ENCODE measurements at regions not wholly inside any gene's neighbourhood (a gene's known extent, or its start where the extent isn't known, plus 50 kb on each side); places are given as distances from the start of the nearest gene placed in this dataset.

- no peak for DNase-seq
These were observed 485.6 kb downstream of the FLRT2 start for GRCh38 chr14:86015511-86015910.

- no peak for DNase-seq
These were observed 483.7 kb downstream of the FLRT2 start for GRCh38 chr14:86013641-86014040.

GRCh38 chr14:86012461-86012860 lies 482.5 kb downstream of the FLRT2 start:
- DNase-seq: no peak

- DNase-seq: no peak
These were observed 474.1 kb downstream of the FLRT2 start for GRCh38 chr14:86003998-86004397.

GRCh38 chr14:85996551-85996950 lies 466.6 kb downstream of the FLRT2 start:
- DNase-seq: no peak

- no peak for DNase-seq
These were observed 461.2 kb downstream of the FLRT2 start for GRCh38 chr14:85991156-85991555.

- DNase-seq: no peak
These were observed 458.0 kb downstream of the FLRT2 start for GRCh38 chr14:85987907-85988306.

GRCh38 chr14:85987292-85987691 lies 457.3 kb downstream of the FLRT2 start:
- DNase-seq: no peak

- DNase-seq: peak; percentile 27
These were observed 448.8 kb downstream of the FLRT2 start for GRCh38 chr14:85978582-85979250.

GRCh38 chr14:85974602-85975001 lies 444.7 kb downstream of the FLRT2 start:
- no peak for DNase-seq

- DNase-seq: no peak
These were observed 433.5 kb downstream of the FLRT2 start for GRCh38 chr14:85963486-85963885.

GRCh38 chr14:85960756-85961155 lies 430.8 kb downstream of the FLRT2 start:
- peak; percentile 70 for DNase-seq

- no peak for DNase-seq
These were observed 429.1 kb downstream of the FLRT2 start for GRCh38 chr14:85959063-85959462.

GRCh38 chr14:85958069-85958468 lies 428.1 kb downstream of the FLRT2 start:
- no peak for DNase-seq

GRCh38 chr14:85953265-85953664 lies 423.3 kb downstream of the FLRT2 start:
- DNase-seq: no peak

- no peak for DNase-seq
These were observed 418.2 kb downstream of the FLRT2 start for GRCh38 chr14:85948153-85948552.

- DNase-seq: peak; percentile 78
These were observed 417.7 kb downstream of the FLRT2 start for GRCh38 chr14:85947461-85948139.

- DNase-seq: no peak
These were observed 413.2 kb downstream of the FLRT2 start for GRCh38 chr14:85943192-85943591.

GRCh38 chr14:85934886-85935254 lies 404.9 kb downstream of the FLRT2 start:
- DNase-seq: no peak

- DNase-seq: no peak
These were observed 404.4 kb downstream of the FLRT2 start for GRCh38 chr14:85934123-85934885.

GRCh38 chr14:85921241-85921640 lies 391.3 kb downstream of the FLRT2 start:
- DNase-seq: no peak

- DNase-seq: no peak
These were observed 387.8 kb downstream of the FLRT2 start for GRCh38 chr14:85917716-85918115.

- DNase-seq: no peak
These were observed 385.8 kb downstream of the FLRT2 start for GRCh38 chr14:85915711-85916110.

GRCh38 chr14:85912141-85912540 lies 382.2 kb downstream of the FLRT2 start:
- no peak for DNase-seq

All from eye (tissue), 1 donor.